HG02885 (cell line): ENCODE measurements at regions not wholly inside any gene's neighbourhood (a gene's known extent, or its start where the extent isn't known, plus 50 kb on each side); places are given as distances from the start of the nearest gene placed in this dataset.
"Not testable (repeated sequence)": the region's sequence is repeated elsewhere in the genome, so short reads cannot be mapped to it uniquely, and the experiment has no call there.

Experiments
- ATAC-seq: cut with Tn5 transposase; IDR thresholded peaks from one replicate; pipeline ENCODE4 v1.9.1; 2021; ENCODE audit warnings: mild to moderate bottlenecking; ENCODE audit not compliant: unreplicated experiment, poor library complexity

GRCh38 chr14:55764784-55765183 lies 184.8 kb downstream of the KTN1 start:
- ATAC-seq: no peak

GRCh38 chr14:55766071-55766470 lies 186.1 kb downstream of the KTN1 start:
- no peak for ATAC-seq

GRCh38 chr14:55767286-55767685 lies 187.3 kb downstream of the KTN1 start:
- no peak for ATAC-seq

- no peak for ATAC-seq
Observed at GRCh38 chr14:55769877-55770276, 189.9 kb downstream of the KTN1 start.

- no peak for ATAC-seq
Observed at GRCh38 chr14:55771242-55771981, 191.4 kb downstream of the KTN1 start.

GRCh38 chr14:55772486-55772885 lies 192.5 kb downstream of the KTN1 start:
- no peak for ATAC-seq

GRCh38 chr14:55773312-55773711 lies 193.3 kb downstream of the KTN1 start:
- ATAC-seq: no peak

GRCh38 chr14:55773984-55774545 lies 194.1 kb downstream of the KTN1 start:
- ATAC-seq: no peak

GRCh38 chr14:55777877-55778276 lies 197.9 kb downstream of the KTN1 start:
- ATAC-seq: no peak

- ATAC-seq: no peak
Observed at GRCh38 chr14:55780156-55780946, 200.3 kb downstream of the KTN1 start.

- no peak for ATAC-seq
Observed at GRCh38 chr14:55781046-55781445, 201.0 kb downstream of the KTN1 start.

- ATAC-seq: no peak
Observed at GRCh38 chr14:55782166-55782565, 202.2 kb downstream of the KTN1 start.

- no peak for ATAC-seq
Observed at GRCh38 chr14:55789406-55789805, 209.4 kb downstream of the KTN1 start.

GRCh38 chr14:55794655-55795595 lies 214.9 kb downstream of the KTN1 start:
- ATAC-seq: no peak

GRCh38 chr14:55796513-55796912 lies 216.5 kb downstream of the KTN1 start:
- ATAC-seq: not testable (repeated sequence)

- no peak for ATAC-seq
Observed at GRCh38 chr14:55798406-55798805, 218.4 kb downstream of the KTN1 start.

- no peak for ATAC-seq
Observed at GRCh38 chr14:55799508-55800095, 219.6 kb downstream of the KTN1 start.

GRCh38 chr14:55800156-55800785 lies 220.3 kb downstream of the KTN1 start:
- ATAC-seq: no peak

GRCh38 chr14:55801121-55801520 lies 221.1 kb downstream of the KTN1 start:
- ATAC-seq: no peak
